IPS DF 4.7 (cell line): ENCODE measurements at regions not wholly inside any gene's neighbourhood (a gene's known extent, or its start where the extent isn't known, plus 50 kb on each side); places are given as distances from the start of the nearest gene placed in this dataset.

Experiments used
- DNase-seq: peaks from one replicate; pipeline ENCODE4 v3.0.0-alpha.2; 2013; ENCODE audit warnings: low spot score; ENCODE audit errors: extremely low read depth

DNA sequence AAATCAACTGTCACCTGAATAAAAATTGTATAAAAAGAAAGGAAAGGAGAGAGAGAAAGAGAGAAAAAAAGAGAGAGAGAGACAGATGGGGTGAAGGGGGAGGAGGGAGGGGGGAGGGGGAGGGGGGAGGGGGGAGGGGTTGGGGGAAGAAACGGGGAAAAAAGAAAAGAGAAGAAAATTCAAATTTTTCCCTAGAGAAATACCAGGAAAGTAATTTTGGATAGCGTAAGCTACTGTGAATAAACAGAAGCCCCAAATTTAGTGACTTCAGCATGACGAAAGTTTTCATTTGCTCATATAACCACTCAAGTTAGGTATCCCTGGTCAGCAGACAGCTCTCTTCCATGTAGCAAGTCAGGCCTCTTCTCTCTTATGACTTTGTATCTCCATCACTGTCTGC, 289.4 kb upstream of the MYOCD start:
- no peak for DNase-seq

DNA sequence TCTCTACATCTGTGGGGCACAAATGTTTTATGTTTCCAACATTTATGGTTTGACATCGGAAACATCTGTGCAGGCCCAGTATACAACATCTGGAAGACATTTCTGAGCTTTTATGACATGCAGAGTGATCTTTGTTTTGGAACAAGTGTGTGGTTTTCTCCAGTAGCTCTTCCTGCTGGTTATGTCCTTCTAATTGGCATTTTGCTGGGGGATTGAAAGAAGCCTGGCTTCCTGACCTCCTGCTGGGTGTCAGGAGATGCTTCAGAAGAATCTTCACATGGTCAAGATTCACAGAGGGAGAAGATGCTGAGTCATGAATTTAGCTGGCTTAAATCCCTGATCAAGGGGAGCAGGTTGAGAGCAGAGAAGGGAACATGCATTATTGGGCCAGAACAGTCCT, 279.5 kb upstream of the MYOCD start:
- no peak for DNase-seq

DNA sequence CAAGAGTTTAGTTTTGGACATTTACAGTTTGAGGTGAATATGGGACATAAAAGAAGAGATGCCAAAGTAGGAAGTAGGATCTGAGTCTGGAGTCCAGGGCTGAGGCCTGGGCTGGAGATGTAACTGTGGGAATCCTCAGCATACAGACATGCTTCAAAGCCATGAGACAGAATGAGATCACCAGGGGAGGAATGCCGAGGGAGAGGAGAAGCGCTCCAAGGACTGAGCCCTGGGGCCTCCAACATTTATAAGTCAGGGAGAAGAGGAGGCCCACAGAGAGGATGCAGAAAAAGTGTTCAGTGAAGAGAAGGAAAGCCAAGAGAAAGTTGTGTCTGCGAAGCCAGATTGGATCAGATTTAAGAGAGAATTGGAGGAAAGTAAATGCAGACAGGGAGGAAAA, 277.5 kb upstream of the MYOCD start:
- DNase-seq, result no peak

DNA sequence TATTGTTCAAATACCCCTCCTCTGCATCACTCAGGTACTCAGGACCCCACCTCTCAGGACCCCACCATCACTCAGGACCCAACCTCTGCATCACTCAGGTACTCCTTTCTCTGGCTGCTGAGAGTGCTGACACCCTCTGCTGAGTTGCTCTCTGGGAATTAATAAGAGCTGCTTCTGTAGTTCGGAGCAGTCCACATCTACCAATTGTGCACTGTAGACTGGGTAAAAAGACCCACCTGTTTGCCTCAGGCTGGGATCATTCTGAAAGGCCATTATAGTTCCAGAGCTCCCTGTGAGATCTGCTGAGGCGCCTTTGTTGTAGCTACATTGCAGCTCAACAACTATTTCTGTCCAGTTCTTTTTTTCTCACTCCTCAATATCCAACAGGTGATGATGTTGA, 276.3 kb upstream of the MYOCD start:
- DNase-seq, result no peak

DNA sequence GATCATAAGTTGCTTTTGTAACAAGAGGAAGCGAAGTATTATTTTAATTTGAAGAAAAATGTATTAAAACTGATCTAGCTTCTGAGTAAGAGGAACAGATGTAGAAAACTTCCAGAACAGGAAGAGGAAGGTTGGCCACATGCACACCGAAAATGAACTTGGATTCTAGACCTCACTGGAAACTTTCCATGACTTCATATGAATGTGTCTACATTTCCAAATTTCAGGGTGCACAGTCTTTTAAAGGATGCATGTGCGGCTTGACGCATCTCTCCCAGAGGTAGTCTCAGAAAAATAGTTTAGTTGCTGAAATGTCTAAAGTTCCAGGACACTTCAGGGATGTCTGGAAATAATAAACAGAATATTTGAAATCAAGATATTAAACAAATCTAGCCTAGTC, 275.1 kb upstream of the MYOCD start:
- DNase-seq, result no peak

DNA sequence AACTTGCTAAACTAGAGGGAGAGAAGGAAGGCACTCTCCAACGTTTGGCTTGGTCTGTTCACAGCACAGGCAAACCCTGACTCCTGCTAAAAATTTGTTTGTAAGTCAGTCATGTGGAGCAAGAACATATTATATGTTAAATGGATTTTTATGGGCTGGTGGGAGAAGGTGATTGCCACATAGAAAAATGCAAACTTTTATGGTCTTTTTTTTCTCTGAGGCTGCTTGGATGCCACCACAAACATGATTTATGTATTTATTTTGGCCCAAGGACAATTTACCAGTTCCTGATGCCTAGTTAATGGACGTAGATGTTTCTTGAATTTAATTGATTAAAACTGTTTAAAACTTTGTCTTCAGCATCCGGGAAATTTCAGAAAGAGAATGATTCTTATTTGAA, 274.2 kb upstream of the MYOCD start:
- no peak for DNase-seq

DNA sequence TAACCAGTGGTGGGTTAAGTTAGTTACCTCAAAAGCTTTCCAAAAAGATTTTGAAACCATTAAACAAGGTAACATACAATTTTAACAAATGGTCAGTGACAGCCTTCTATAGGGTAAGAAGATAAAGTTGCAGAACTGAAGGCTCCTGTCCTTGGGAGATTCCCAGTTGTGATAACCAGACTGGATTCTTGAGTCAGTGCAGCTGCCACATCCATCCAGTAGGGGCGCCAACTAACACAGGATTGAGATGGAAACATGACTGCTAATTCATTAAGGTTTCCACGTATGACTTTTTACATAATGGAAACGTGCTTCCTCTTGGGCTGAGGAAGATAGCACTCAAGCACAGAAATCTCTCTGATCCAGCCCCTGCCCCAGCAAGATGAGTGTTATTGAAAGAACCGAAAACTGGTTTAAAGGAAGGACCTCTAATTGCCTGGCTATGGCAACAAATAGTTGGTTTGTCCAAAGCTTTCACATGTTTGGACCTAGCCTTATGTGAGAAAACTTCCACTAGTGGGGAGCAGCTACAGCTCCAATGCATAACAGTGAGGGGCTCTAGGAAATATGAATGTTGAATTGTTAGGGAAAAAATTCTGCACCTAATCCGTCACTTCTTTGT, 269.8 kb upstream of the MYOCD start:
- no peak for DNase-seq

DNA sequence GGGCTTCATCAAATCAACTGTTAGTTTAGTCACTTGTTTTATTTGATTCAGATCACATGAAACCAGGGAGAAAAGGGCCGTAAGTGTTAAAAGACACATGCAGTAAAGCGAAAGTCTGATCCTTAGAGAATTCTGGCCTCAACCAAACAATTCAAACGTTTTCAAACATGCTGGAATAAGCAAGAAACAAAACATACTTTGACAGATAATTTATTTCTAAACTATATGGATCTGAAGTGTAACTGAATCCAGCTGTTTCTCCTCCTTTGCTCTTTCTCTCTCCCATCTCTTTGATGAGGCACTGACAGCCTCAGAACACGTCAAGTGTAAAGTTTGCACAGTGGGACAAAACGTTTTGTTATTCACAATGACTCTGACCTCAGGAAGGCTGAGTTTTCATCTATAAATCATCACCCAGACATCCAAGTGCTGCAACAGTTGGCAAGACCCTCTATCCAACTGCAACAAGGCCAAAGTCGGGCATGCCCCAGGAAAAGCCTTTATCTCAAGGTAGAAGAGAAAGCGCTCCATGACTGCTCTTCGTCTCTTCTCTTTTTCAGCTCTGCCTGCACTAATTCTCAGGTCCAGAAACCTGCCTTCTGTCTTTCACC, 267.1 kb upstream of the MYOCD start:
- DNase-seq, result no peak

DNA sequence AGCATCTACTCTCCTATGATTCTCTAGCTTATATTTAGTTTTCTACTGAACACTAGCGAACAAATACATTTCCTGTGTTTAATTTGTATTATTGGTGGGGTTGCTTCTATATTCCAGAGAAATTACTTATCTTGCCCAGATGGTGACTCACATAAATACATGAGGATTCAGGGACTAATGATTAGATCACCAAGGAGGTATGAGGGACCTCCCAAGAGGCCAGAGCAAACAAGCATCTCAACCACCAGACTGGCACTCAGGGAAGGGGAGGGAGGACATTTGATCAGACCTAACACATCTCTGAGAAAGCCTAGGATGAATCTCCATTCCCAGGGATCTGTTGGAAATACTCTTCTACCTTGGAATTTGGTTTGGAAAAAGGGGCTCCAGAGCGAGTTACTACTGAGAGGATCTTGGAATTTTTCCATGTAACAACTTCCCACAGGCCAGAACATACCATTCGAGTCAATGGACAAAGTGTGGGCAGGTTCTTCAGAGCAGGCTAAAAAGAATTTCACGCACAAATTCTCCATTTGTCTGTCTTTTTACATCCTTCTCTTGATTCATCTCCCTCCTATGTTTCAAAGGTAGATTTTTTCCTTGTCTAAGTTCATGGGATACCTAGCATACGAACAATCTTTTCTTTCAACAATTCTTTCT, 262.6 kb upstream of the MYOCD start:
- no peak for DNase-seq

DNA sequence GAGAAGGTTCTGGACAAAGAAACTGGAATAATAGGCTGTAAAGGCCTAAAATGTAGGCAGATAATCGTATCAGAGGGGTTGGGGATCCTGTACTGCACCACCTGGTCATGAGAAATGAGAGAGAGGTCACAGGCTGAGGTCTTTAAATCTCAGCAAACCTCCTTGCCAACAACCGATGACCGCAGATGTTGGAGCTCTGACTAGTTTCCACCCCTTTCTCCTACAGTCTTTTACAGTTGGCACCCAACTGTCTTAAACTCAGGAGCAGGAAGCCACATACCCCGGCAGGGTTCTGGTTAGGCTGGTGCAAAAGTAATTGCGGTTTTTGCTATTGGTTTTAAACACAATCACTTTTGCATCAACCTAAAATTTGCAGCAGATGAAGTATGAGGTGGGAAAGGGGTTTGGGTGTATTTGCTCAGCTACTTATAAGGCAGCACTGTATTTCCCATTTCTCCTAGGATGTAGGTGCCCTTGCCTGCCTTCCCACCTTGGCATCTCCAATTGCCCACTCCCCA, 261.8 kb upstream of the MYOCD start:
- DNase-seq, result no peak

DNA sequence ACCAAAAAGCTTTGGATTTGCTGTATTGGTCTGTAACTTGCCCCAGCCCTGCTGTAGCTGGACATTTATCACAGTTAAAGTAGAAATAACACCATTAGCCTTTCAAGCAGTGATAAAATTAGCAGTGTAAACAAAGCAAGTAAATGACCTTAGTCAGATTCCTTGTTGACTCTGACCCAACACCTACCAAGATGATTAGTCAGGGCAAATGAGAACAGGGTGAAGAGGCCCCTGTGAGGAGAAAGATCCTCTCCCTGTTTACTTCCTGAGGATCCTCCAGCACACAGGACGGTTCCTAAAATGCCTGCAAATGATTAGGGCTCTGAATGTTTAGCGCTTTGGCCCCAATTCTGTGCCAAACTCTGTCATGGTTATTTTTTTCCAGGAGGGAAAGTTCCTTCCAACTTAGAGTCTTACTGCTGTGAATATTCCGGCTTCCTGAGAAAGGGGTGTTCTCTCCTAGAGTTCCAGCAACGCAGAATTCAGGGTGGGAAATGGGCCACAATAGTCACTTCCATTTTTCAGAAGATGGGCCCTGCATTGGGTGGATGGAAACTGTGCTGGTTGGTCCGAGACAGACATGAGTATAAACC, 259.0 kb upstream of the MYOCD start:
- DNase-seq, result no peak

DNA sequence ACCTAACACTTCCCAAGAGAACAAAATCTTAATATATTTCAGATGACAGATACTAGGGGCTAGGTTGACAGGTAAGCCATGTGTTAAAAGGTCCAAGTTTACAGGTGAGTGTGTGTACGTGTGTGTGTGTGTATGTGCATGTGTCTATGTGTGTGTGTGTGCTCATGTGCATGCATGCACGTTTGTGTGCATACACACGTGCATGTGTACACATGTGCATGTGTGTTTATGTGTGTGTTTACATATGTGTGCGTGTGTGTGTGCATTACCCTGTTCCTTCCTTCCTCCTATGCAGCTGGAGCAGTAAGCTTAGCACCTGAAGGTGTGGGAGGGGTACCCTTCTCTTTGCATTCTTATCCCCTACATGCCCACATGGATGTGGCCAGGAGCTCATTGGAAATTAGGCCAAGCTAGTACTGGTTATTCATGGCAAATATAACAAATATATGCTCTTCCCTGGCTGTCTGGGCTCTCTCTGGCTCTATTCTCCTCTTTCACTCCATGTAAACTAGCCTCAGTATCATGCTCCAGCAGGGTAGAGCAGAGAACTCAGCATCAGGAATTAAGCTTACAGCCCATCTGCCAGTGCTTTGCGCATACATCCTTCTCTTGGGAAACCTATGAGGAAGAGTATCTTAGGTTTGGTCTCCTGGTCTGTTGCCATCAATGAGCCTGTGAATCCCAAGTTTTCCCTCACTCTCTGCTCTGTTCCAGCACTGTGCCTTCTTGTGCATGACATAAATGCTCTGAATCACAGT, 258.0 kb upstream of the MYOCD start:
- no peak for DNase-seq

DNA sequence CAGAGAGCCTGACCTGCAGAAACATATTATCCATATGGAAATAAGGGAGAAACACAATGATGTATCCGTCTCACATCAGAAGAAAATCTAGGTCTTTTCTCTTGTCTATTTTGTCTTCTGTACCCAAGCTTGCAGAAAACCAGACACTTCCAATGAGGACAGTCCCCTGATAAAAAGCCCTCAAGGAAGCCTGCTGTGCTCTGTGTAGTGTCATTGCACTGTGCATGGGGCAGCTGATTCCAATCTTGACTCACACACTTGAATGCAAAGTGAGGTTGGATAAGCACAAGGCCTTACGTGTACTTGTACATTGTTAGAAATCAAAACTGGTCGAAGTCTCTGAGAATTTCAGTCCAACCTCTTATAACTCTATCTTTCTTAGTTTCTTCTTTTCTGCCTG, 256.6 kb upstream of the MYOCD start:
- no peak for DNase-seq

DNA sequence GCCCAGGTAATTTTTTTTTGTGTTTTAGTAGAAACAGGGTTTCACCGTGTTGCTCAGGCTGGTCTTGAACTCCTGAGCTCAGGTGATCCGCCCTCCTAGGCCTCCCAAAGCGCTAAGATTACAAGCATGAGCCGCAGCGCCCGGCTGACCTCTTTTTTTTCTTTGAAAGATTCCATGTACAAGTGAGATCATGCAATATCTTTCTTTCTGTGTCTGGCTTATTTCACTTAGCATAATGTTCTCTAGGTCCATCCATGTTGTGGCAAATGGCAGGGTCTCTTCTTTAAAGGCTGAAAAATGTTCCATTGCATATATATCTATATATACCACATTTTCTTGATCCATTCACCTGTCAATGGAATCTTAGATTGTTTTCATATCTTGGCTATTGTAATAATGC, 255.0 kb upstream of the MYOCD start:
- DNase-seq, result no peak

DNA sequence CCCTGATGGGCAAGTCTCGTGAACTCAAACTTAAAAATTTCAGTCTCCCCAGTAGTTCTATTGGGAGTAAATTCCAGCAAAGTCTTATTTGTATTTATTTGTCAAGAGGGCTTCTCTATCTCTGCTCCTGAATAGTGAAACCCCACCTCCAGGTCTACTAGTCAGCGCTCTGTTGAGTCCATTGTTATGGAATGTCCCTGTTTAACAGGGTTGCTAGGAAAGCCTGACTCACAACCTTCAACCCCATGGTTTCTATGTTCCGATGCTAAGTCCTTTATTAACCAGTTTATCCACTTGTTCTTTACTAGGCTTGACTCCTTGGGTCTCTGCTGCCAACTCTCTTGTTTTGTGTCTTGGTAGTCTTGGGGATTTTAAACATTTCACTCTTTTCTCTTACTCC, 250.7 kb upstream of the MYOCD start:
- DNase-seq, result peak; percentile 33

DNA sequence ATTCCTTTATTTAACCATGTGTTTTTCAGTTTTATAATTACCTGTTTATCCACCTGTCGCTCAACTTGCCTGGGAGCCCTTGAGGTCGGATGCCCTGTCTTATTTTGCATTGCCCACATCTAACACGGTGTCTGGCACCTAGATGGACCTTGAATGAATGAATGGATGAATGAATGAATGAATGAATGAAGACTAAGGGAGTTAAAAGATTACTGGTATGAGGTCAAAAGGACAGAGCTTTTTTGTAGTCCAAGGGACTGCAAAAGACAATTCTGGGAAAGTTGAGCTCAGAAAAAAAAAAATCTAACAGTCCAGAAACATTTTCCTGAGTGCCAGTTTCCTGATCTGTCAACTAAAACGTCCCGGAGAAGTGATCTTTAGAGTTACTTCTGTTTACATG, 244.6 kb upstream of the MYOCD start:
- DNase-seq, result no peak

DNA sequence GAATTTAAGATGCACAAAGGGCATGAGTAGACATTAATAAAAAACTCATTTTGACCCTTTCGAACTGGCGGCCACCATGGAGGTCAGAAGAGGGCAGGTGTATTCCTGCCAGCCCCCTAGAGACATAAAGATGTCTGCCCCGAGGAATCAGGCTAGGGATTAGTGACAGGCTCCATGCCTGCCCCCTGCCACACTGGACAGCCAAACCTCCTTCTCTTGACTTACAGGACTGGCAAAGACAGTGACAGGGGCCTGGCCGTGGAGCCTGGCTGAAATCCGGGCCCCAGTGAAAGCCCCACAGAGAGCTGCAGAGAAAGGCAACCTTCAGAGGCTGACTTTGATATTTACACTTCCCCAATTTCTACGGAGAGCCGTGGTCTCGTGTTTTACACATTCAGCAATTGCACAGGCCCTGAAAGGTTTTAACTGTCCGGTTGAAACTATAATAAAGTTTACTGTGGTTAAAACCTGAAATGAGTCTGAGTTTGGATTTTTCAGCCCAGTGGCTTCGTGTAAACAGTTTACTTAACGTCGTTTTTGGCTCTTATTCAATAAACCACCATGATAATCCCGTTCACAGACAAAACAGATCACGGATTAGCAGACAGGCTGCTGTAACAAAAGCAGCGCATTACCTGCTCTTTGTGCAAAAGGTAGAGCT, 243.9 kb upstream of the MYOCD start:
- DNase-seq, result no peak

DNA sequence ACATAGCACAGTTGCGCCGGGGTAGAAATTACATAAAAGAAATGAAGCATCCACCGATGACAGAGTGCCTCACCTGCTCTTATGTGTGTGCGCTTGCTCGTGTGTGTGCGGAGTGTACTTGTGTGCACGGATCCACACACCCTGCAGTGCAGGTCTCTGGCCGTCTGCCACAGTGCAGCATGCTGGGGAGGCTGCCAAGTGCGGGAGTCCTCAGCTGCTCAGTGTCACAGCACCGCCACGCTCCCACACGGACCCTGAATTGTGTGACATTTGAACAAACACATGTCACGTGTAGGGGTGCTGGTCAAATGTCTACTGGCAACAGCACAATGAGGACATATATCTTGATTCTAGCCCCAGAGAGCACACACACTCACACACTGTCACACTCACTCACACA, 243.0 kb upstream of the MYOCD start:
- no peak for DNase-seq

DNA sequence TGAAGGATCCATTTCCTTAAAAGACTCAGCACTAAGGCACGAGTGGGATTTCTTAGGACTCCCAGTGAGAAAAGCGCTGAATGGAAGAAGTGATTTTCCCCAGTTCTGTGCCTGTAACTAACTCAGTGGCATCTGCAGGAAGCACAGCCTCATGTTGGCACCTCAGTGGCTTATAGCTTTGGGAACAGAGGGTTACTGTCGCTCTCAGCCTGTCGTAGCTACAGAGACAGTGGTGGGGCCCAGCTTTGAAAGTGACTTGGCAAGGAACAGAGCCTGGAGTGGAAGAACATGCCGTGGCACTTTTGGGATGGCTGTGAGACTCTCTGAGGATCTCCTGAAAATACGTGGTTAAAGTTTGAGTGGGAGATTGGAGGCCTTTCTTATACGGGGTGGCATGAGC, 242.4 kb upstream of the MYOCD start:
- DNase-seq, result no peak

DNA sequence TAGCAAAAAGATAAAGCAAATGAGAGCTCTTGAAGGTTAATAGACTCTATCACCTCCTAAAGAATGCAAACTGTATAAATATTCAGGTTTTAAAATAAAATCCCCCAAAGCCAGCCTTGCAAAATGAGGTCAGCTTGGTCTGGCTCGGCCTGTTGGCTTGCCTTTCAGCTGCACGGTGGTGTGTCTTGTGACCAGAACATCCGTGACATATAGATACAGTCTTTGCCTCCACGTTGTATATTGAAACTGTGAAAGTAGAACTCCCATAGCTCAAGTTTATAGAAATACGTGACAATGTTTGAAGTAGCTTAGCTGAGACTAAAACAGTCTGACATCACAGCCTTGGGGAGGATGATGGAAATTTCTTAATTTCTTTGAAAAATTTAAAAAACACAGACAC, 236.6 kb upstream of the MYOCD start:
- DNase-seq, result no peak

DNA sequence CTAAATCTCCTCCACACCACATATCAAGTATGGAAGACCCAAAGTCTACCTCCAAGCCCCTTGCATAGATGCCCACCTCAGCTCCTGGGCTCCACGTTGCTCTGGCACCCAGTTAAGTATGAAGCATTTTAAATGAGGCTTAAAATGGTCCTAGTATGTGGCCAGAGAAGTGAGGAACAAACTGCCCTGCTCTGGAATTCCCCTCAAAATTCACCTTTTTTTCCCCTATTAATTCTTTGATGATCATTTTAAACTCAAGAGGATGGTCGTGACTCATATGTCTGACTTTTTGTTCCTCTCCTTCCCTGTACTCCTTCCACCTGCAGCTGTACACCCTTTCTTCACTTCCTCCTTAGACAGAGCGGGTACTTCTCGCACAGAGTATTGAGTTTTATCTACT, 234.5 kb upstream of the MYOCD start:
- no peak for DNase-seq
